ENCODE measurements at regions not wholly inside any gene's neighbourhood (a gene's known extent, or its start where the extent isn't known, plus 50 kb on each side); places are given as distances from the start of the nearest gene placed in this dataset.

DNA sequence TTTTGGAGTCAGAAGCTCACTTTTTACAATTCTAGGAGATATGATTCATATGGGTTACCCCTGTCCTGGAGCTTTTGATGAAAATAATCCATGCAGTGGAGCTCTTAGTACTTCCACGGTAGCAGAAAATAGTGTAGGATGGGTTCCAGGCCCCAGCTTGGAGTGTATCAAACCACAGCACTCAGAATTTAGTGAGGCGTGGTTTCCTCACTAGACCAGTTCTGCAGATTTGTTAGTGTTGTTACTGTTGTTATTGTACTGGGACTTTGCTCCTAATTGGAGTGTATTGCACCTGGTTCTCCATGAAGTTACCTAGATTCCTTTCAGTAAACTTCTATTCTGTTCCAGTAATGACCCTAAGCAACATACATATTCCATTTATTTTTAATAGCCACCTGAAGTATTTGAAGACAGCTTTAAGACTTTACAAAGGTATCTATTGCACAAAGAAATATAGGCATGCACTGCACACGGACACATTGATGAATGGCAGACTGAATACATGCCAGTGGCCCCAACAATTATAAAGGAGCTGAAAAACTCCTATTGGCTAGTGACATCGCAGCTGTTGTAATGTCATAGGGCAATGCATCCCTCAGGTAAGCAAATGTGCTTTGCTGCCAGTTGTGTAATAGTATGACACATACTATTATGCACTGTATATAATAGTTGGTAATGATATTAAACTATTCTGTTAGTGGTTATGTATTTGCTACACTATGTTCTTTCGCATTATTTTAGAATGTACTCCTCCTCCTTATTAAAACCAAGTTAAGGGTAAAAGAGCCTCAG, 1058.0 kb downstream of the KCNT2 start:
- no peak for DNase-seq (ENCODE audit: low spot score in 2 of 2)
- H3K9me3 ChIP-seq, result peaks cover 0 to 4% (median 0%) of the 10 kb centered on the region in 4 donors
- no peak overlapping the region for H3K27ac ChIP-seq
- no peak overlapping the region for H3K4me3 ChIP-seq
- H3K27me3 ChIP-seq, result no peaks in the 10 kb centered on the region
- no peaks in the 10 kb centered on the region for H3K4me1 ChIP-seq
- WGBS, 2 donors, result 83 to 93% methylated on average over 5 of the region's 5 CpGs
- no peaks in the 10 kb centered on the region for H3K36me3 ChIP-seq
- TF ChIP-seq, protein P1, sequence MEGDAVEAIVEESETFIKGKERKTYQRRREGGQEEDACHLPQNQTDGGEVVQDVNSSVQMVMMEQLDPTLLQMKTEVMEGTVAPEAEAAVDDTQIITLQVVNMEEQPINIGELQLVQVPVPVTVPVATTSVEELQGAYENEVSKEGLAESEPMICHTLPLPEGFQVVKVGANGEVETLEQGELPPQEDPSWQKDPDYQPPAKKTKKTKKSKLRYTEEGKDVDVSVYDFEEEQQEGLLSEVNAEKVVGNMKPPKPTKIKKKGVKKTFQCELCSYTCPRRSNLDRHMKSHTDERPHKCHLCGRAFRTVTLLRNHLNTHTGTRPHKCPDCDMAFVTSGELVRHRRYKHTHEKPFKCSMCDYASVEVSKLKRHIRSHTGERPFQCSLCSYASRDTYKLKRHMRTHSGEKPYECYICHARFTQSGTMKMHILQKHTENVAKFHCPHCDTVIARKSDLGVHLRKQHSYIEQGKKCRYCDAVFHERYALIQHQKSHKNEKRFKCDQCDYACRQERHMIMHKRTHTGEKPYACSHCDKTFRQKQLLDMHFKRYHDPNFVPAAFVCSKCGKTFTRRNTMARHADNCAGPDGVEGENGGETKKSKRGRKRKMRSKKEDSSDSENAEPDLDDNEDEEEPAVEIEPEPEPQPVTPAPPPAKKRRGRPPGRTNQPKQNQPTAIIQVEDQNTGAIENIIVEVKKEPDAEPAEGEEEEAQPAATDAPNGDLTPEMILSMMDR (IDR thresholded peaks at IDR 0.05), result no peak
- no peak for TF ChIP-seq POLR2A (IDR thresholded peaks at IDR 0.05)
- no peak for TF ChIP-seq EP300 (IDR thresholded peaks at IDR 0.05)

DNA sequence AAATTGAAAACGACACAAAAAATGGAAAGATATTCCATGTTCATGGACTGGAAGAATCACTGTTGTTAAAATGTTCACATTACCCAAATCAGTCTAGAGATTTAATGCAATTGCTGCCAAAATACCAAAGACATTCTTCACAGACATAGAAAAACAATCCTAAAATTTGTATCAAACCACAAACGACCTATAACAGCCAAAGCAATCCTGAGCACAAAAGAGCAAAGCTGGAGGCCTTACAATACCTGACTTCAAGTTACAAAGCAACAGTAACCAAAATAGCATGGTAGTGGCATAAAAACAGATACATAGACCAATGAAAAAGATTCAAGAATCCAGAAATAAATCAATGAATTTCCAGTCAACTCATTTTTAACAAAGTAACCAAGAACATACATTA, 1077.3 kb downstream of the KCNT2 start:
- no peak overlapping the region for H3K27ac ChIP-seq
- H3K9me3 ChIP-seq, result no peaks in the 10 kb centered on the region
- no peaks in the 10 kb centered on the region for H3K36me3 ChIP-seq
- no peaks in the 10 kb centered on the region for H3K27me3 ChIP-seq
- H3K4me3 ChIP-seq, result no peak overlapping the region
- no peaks in the 10 kb centered on the region for H3K4me1 ChIP-seq
- 60 to 68% methylated on average over 2 of the region's 2 CpGs for WGBS, 2 donors
- no peak for TF ChIP-seq EP300 (IDR thresholded peaks at IDR 0.05)
- no peak for TF ChIP-seq POLR2A (IDR thresholded peaks at IDR 0.05)
- TF ChIP-seq, protein P1 (IDR thresholded peaks at IDR 0.05), result no peak
- DNase-seq (ENCODE audit: low spot score in 2 of 2), result no peak

DNA sequence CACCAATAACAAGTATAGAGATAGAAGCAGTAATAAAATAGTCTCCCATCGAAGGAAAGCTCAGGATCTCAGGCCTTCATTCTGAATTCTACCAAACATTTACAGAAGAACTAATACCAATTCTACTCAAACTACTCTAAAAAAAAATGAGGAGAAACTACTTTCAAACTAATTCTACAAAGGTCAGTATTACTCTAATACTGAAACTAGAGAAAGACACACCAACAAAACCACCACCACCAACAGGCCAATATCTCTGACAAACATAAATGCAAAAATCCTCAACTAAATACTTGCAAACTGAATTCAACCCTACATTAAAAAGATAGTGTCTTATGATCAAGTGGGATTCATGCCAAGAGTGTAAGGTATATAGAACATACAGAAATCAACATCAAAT, 1078.4 kb downstream of the KCNT2 start:
- H3K27me3 ChIP-seq, result no peaks in the 10 kb centered on the region
- H3K27ac ChIP-seq, result no peak overlapping the region
- no peak for DNase-seq (ENCODE audit: low spot score in 2 of 2)
- no peaks in the 10 kb centered on the region for H3K36me3 ChIP-seq
- H3K4me3 ChIP-seq, result no peak overlapping the region
- no peaks in the 10 kb centered on the region for H3K9me3 ChIP-seq
- no peak for TF ChIP-seq POLR2A (IDR thresholded peaks at IDR 0.05)
- TF ChIP-seq, protein P1 (IDR thresholded peaks at IDR 0.05), result no peak
- 88 to 95% methylated on average over 1 of the region's 1 CpG for WGBS, 2 donors
- no peaks in the 10 kb centered on the region for H3K4me1 ChIP-seq

DNA sequence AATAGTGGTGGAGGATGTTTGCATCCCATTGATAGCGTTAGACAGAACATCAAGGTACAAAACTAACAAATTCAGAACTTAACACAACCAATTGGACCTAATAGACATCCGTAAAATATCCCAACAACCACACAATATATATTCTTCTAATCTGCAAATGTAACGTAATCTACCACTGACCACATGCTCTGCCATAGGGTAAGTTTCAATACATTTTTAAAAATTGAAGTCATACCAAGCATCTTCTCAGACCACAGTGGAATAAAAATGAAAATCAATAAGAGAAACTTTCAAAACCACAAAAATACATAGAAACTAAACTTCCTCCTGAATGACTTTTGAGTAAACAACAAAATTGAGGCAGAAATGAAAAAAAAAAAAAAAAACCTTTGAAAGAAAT, 1087.5 kb downstream of the KCNT2 start:
- H3K4me1 ChIP-seq, result no peaks in the 10 kb centered on the region
- H3K9me3 ChIP-seq, result peaks cover 0 to 3% (median 0%) of the 10 kb centered on the region in 4 donors
- 77 to 81% methylated on average over 3 of the region's 3 CpGs for WGBS, 2 donors
- no peak for TF ChIP-seq EP300 (IDR thresholded peaks at IDR 0.05)
- no peak for TF ChIP-seq POLR2A (IDR thresholded peaks at IDR 0.05)
- TF ChIP-seq, protein P1 (IDR thresholded peaks at IDR 0.05), result no peak
- no peaks in the 10 kb centered on the region for H3K27me3 ChIP-seq
- H3K4me3 ChIP-seq, result no peak overlapping the region
- no peak overlapping the region for H3K27ac ChIP-seq
- no peak for DNase-seq (ENCODE audit: low spot score in 2 of 2)
- H3K36me3 ChIP-seq, result no peaks in the 10 kb centered on the region

DNA sequence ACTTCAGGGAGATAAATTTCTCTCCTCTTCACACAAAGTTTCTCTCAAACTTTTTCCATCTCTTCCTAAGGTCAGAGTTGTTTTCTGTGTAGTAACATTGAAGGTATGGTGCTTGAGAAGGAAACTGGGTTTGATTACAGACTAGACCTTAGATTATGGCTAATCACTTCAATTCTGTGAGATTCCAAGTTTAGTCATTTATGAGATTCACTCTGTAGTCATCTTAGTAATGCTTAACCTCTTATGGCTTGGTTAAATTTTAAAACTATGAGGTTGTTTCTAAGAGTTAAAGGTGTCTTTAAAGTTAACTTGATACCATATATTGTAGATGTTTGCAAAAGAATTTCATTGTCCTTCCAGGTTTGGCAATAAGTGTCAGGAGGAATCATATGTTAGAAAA, 1092.2 kb downstream of the KCNT2 start:
- Histone ChIP-seq H3K27ac (no peak overlapping the region), H3K9me3 (peaks cover 0 to 3% (median 0%) of the 10 kb centered on the region in 4 donors), H3K4me3 (no peak overlapping the region), H3K4me1 (no peaks in the 10 kb centered on the region), H3K27me3 (no peaks in the 10 kb centered on the region), H3K36me3 (no peaks in the 10 kb centered on the region)
- no peak for DNase-seq (ENCODE audit: low spot score in 2 of 2)
- TF ChIP-seq POLR2A (IDR thresholded peaks at IDR 0.05) (no peak), EP300 (IDR thresholded peaks at IDR 0.05) (no peak)
- TF ChIP-seq, protein P1 (IDR thresholded peaks at IDR 0.05), result no peak
